Cardiac muscle cell (in vitro differentiated cells and primary cell): ENCODE measurements at regions not wholly inside any gene's neighbourhood (a gene's known extent, or its start where the extent isn't known, plus 50 kb on each side); places are given as distances from the start of the nearest gene placed in this dataset.
"Not testable (repeated sequence)": the region's sequence is repeated elsewhere in the genome, so short reads cannot be mapped to it uniquely, and the experiment has no call there.

ENCODE experiments used
- DNase-seq, 2 donors: peaks; one replicate each; pipeline versions ENCODE4 v3.0.0 to v3.0.0-alpha.2; 2010 to 2017; ENCODE audit warnings: low read depth in 1 of 2, low spot score in 1 of 2
- H3K27ac ChIP-seq: fragments of 200-600 bp; sonication (generic); 2 replicates; pipeline ENCODE4 v1.5.1; 2016
- H3K27me3 ChIP-seq: fragments of 200-600 bp; sonication (generic); 2 replicates; pipeline ENCODE4 v1.6.0; 2016; ENCODE audit warnings: control low read depth
- H3K36me3 ChIP-seq: fragments of 200-600 bp; sonication (generic); 2 replicates; pipeline ENCODE4 v1.5.1; 2016; ENCODE audit warnings: control low read depth
- H3K4me1 ChIP-seq: fragments of 200-600 bp; sonication (generic); 2 replicates; pipeline ENCODE4 v1.8.1; 2017; ENCODE audit warnings: low read depth, mild to moderate bottlenecking, mixed run types
- H3K4me3 ChIP-seq: fragments of 200-600 bp; sonication (generic); 2 replicates; pipeline ENCODE4 v1.5.1; 2016; ENCODE audit warnings: mild to moderate bottlenecking
- H3K9me3 ChIP-seq: fragments of 200-600 bp; sonication (generic); 2 replicates; pipeline ENCODE4 v1.5.1; 2017; ENCODE audit warnings: low read depth, mild to moderate bottlenecking, control low read depth
- TF ChIP-seq, protein P1 (sequence below): IDR thresholded peaks from 2 replicates; pipeline ENCODE4 v1.5.1; 2012; ENCODE audit warnings: low read depth, mild to moderate bottlenecking, low read length

DNA sequence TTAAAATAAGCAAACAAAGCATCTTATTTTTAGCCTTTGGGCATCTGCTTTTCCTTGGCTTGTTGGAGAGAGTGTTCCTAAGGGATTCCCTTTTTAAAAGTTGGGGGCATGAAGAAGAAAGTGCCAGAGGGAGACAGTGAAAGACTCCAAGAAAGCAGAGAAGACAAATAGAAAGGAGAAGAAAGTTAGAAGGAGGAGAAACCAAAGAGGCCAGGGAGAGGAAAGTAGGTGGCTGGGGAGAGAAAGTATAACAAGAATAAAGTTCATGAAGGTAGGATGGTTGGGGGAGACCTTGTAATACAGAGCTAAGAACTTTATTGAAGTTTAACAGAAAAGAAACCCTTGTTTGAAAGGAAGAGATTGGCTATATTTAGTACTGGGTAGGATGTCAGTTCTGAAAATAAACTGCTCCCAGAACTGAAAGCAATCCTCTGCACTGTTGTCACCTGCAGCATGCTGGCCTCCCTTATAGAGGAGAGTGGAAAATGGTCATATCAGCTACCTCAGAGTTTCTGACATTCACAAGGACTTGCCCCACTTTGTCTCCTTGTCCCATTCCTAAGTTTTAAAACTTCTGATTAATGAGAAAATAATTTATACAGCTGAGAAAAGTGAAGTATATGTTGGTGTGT lies 125.3 kb upstream of the VAMP7 start:
- no peaks in the 10 kb centered on the region for H3K36me3 ChIP-seq
- peaks cover 23% of the 10 kb centered on the region for H3K4me1 ChIP-seq
- H3K27ac ChIP-seq: peak overlapping the region; percentile 67
- DNase-seq: peak in 1 of 2 donors; percentile 13
- H3K4me3 ChIP-seq: no peak overlapping the region
- H3K27me3 ChIP-seq: no peaks in the 10 kb centered on the region
- TF ChIP-seq, protein P1, sequence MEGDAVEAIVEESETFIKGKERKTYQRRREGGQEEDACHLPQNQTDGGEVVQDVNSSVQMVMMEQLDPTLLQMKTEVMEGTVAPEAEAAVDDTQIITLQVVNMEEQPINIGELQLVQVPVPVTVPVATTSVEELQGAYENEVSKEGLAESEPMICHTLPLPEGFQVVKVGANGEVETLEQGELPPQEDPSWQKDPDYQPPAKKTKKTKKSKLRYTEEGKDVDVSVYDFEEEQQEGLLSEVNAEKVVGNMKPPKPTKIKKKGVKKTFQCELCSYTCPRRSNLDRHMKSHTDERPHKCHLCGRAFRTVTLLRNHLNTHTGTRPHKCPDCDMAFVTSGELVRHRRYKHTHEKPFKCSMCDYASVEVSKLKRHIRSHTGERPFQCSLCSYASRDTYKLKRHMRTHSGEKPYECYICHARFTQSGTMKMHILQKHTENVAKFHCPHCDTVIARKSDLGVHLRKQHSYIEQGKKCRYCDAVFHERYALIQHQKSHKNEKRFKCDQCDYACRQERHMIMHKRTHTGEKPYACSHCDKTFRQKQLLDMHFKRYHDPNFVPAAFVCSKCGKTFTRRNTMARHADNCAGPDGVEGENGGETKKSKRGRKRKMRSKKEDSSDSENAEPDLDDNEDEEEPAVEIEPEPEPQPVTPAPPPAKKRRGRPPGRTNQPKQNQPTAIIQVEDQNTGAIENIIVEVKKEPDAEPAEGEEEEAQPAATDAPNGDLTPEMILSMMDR: no peak
- H3K9me3 ChIP-seq: no peaks in the 10 kb centered on the region

DNA sequence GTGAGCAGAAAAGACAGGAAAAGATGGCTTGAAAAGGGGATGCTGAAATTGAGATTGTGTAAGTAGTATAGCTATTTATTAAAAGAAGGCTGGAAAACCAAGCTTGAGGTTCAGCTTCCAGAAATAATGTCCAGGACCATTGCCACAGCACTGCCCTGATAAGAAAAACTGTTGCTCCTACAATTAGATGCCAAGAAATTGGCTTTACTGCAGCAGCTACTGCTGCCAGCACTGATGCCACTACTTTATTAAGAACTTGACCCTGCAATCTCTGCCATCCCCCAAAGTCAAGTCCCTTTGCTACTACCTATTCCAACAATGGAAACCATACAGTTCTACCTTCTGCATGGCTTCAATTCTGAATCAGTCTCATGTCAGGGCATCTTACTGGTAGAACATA lies 130.0 kb upstream of the VAMP7 start:
- no peaks in the 10 kb centered on the region for H3K9me3 ChIP-seq
- TF ChIP-seq, protein P1: no peak
- peaks cover 12% of the 10 kb centered on the region for H3K4me1 ChIP-seq
- no peaks in the 10 kb centered on the region for H3K36me3 ChIP-seq
- no peak for DNase-seq
- H3K4me3 ChIP-seq: no peak overlapping the region
- H3K27me3 ChIP-seq: no peaks in the 10 kb centered on the region
- no peak overlapping the region for H3K27ac ChIP-seq

DNA sequence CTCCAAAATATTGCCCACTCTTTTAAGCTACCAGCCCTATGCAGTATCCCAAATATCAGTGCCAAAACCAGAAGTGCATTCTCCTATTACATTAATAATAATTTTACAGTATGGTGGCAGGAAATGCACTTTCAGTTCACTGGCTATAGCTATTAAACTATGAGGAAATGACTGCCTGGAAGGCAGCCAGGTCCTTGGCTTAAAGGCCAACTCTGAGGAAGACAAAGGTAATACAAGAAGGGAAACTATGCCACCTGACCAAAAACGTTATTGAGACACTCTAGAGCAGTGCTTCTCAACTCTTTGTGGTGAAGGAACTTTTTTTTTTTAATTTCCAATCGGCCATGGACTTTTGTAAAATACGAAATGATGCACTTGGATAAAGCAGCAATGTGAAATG lies 133.6 kb upstream of the VAMP7 start:
- Histone ChIP-seq H3K4me1 (no peaks in the 10 kb centered on the region), H3K36me3 (no peaks in the 10 kb centered on the region), H3K4me3 (no peak overlapping the region), H3K27me3 (no peaks in the 10 kb centered on the region), H3K9me3 (no peaks in the 10 kb centered on the region), H3K27ac (no peak overlapping the region)
- TF ChIP-seq, protein P1: no peak
- DNase-seq: peak in 1 of 2 donors; percentile 10

DNA sequence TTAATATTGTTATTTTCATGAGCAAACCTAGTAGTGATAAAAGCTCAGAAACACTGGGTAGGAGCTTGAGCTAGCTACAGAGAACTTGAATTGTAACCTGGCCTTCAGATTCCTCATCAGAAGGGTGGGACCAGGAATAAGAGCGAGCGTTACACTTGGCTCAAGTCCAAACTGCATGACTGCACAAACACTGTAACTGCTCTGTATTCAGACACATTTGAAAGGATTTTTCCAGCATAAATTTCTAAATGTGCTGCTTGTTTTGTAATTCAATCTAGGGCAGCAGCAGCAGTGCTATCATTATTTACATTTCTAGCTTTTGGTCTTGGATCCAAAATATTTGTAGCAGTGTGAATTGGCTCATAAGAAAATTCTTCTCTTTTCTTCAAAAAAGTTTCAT lies 133.0 kb upstream of the TMLHE start:
- TF ChIP-seq, protein P1: no peak
- H3K27ac ChIP-seq: no peak overlapping the region

DNA sequence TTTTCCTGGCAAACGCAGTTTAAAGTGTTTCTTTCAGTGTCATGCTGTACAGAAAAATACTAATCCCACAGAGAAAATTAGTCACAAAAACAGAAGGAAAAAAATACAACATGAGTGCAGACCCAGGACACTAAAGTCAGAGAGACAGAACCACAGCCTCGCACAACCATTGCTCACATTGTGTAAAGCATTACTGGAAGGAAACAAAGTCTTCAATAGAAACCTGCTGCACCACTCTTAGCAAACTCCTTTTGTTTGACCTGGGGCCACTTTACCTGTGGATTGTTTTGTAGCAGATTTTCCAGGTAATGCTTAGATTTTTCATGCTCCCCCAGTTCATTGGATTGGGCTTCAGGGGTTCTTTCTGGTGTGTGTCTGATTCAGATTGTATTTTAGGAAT lies 131.8 kb upstream of the TMLHE start:
- H3K27me3 ChIP-seq: no peaks in the 10 kb centered on the region
- H3K4me3 ChIP-seq: no peak overlapping the region
- H3K36me3 ChIP-seq: no peaks in the 10 kb centered on the region
- no peaks in the 10 kb centered on the region for H3K4me1 ChIP-seq
- no peak for DNase-seq
- no peak overlapping the region for H3K27ac ChIP-seq
- no peaks in the 10 kb centered on the region for H3K9me3 ChIP-seq
- TF ChIP-seq, protein P1: no peak

More for the DNA sequence above, 133.0 kb upstream of the TMLHE start:
- Histone ChIP-seq H3K4me1 (no peaks in the 10 kb centered on the region), H3K9me3 (no peaks in the 10 kb centered on the region), H3K27me3 (no peaks in the 10 kb centered on the region), H3K4me3 (no peak overlapping the region), H3K36me3 (no peaks in the 10 kb centered on the region)
- peak; percentile 33 to 37 for DNase-seq

DNA sequence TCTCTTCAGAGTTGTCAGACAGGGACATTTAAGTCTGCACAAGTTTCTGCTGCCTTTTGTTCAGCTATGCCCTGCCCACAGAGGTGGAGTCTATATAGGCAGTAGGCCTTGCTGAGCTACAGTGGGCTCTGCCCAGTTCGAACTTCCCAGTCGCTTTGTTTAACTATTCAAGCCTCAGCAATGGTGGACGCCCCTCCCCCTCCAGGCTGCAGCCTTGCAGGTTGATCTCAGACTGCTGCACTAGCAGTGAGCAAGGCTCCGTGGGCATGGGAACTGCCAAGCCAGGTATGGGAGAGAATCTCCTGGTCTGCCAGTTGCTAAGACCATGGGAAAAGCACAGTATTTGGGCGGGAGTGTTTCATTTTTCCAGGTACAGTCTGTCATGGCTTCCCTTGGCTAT lies 115.6 kb upstream of the TMLHE start:
- H3K27ac ChIP-seq, H3K36me3 ChIP-seq, H3K9me3 ChIP-seq, H3K4me1 ChIP-seq, DNase-seq, H3K27me3 ChIP-seq, H3K4me3 ChIP-seq: not testable (repeated sequence)
